Kidney (tissue), 13 donors: ENCODE measurements at regions not wholly inside any gene's neighbourhood (a gene's known extent, or its start where the extent isn't known, plus 50 kb on each side); places are given as distances from the start of the nearest gene placed in this dataset.
A peak's percentile ranks its signal among the peaks of the same experiment; 100 is the strongest.

Experiments
- DNase-seq, 5 donors: peaks; one replicate each; pipeline ENCODE4 v3.0.0-alpha.2; 2013 to 2020
- FAIRE-seq: peaks from 2 replicates; lab custom pipeline; 2012; peaks lifted over from hg19 to GRCh38; lab: Jason Lieb, UNC
- H3K27ac ChIP-seq, 2 donors: one replicate each; pipeline ENCODE4 v1.7.0; 2013; ENCODE audit warnings: low read depth in 2 of 2, low read length in 2 of 2, inconsistent platforms in 1 of 2
- H3K27me3 ChIP-seq: one replicate; pipeline ENCODE4 v1.7.1; 2013; ENCODE audit warnings: low read length, inconsistent platforms; ENCODE audit not compliant: control insufficient read depth, insufficient read depth
- H3K36me3 ChIP-seq, 3 donors: one replicate each; pipeline versions ENCODE4 v1.7.0 to v1.7.1; 2013; ENCODE audit warnings: low read length in 3 of 3, control low read depth in 1 of 3, inconsistent platforms in 1 of 3; ENCODE audit not compliant: insufficient read depth in 3 of 3, control insufficient read depth in 2 of 3
- H3K4me1 ChIP-seq, 3 donors: one replicate each; pipeline versions ENCODE4 v1.7.0 to v1.7.1; 2013; ENCODE audit warnings: low read length in 3 of 3, inconsistent platforms in 1 of 3, low read depth in 1 of 3; ENCODE audit not compliant: control insufficient read depth in 2 of 3, insufficient read depth in 2 of 3
- H3K4me3 ChIP-seq, 3 donors: one replicate each; pipeline versions ENCODE4 v1.7.0 to v1.8.1; 2013; ENCODE audit warnings: low read length in 3 of 3, control low read depth in 1 of 3, inconsistent platforms in 1 of 3
- H3K9ac ChIP-seq, 3 donors: one replicate each; pipeline versions ENCODE4 v1.7.0 to v1.7.1; 2013; ENCODE audit warnings: low read length in 3 of 3, control low read depth in 1 of 3, inconsistent platforms in 1 of 3
- H3K9me3 ChIP-seq, 3 donors: one replicate each; pipeline versions ENCODE4 v1.7.0 to v1.7.1; 2013; ENCODE audit warnings: low read length in 3 of 3, control low read depth in 1 of 3, inconsistent platforms in 1 of 3; ENCODE audit not compliant: control insufficient read depth in 2 of 3, insufficient read depth in 1 of 3
- CTCF ChIP-seq: IDR thresholded peaks from 3 replicates; pipeline ENCODE4 v1.5.1; 2012; ENCODE audit warnings: mild to moderate bottlenecking, moderate library complexity, borderline replicate concordance; ENCODE audit not compliant: insufficient read depth; ENCODE audit errors: extremely low read depth
- intact Hi-C: fragments of 100-400 bp; cut with DNase I; formaldehyde crosslinking; loops from one replicate; pipeline ENCODE4 v1.11.1; 2022
- donor health status: control.
- donor health status: control.
- donor health status: control.
- donor health status: control.
- donor health status: control.
- donor health status: DM: yes; HTN: yes; CAD: no.
- donor health status: Normal renal cell carcinoma (clear cell type).

- no peak for FAIRE-seq
- Histone ChIP-seq H3K4me1 (no peaks in the 10 kb centered on the region), H3K36me3 (no peaks in the 10 kb centered on the region), H3K27me3 (no peaks in the 10 kb centered on the region), H3K9me3 (peaks cover 0 to 3% (median 2%) of the 10 kb centered on the region in 3 donors), H3K27ac (no peak overlapping the region), H3K4me3 (no peak overlapping the region), H3K9ac (no peak overlapping the region)
- intact Hi-C loops: no loop called here
- no peak for TF ChIP-seq CTCF
- DNase-seq: no peak
Measured at GRCh38 chr3:137180220-137180619, 222.4 kb downstream of the IL20RB start.

- H3K9ac ChIP-seq: no peak overlapping the region
- no peaks in the 10 kb centered on the region for H3K27me3 ChIP-seq
- H3K4me3 ChIP-seq: no peak overlapping the region
- intact Hi-C loops: no loop called here
- H3K9me3 ChIP-seq: no peaks in the 10 kb centered on the region
- no peak for FAIRE-seq
- DNase-seq: no peak
- no peak for TF ChIP-seq CTCF
- H3K36me3 ChIP-seq: no peaks in the 10 kb centered on the region
- H3K27ac ChIP-seq: no peak overlapping the region
- H3K4me1 ChIP-seq: no peaks in the 10 kb centered on the region
Measured at GRCh38 chr3:137191133-137191923, 233.5 kb downstream of the IL20RB start.

- Histone ChIP-seq H3K27me3 (no peaks in the 10 kb centered on the region), H3K9ac (no peak overlapping the region), H3K9me3 (no peaks in the 10 kb centered on the region), H3K4me1 (no peaks in the 10 kb centered on the region), H3K36me3 (no peaks in the 10 kb centered on the region), H3K4me3 (no peak overlapping the region), H3K27ac (no peak overlapping the region)
- FAIRE-seq (no peak), DNase-seq (peak in 3 of 5 donors; percentile 31 to 75 (median 62))
- no peak for TF ChIP-seq CTCF
- intact Hi-C loops: no loop called here
Measured at GRCh38 chr3:137191951-137192350, 234.2 kb downstream of the IL20RB start.
